H9 (cell line): ENCODE measurements at regions not wholly inside any gene's neighbourhood (a gene's known extent, or its start where the extent isn't known, plus 50 kb on each side); places are given as distances from the start of the nearest gene placed in this dataset.

Experiments used
- DNase-seq: peaks from one replicate; pipeline ENCODE4 v3.0.0-alpha.2; 2017
- H2AFZ ChIP-seq: one replicate; pipeline ENCODE4 v1.6.1; 2013; ENCODE audit warnings: mild to moderate bottlenecking, low read length, control low read depth, moderate library complexity
- H2AK5ac ChIP-seq: 2 replicates; pipeline ENCODE4 v1.6.1; 2013; ENCODE audit warnings: low read length, control low read depth, mixed read lengths; ENCODE audit not compliant: insufficient read length
- H2BK120ac ChIP-seq: one replicate; pipeline ENCODE4 v1.6.1; 2013; ENCODE audit warnings: low read depth, mild to moderate bottlenecking, low read length, control low read depth, inconsistent platforms; ENCODE audit not compliant: poor library complexity, severe bottlenecking
- H2BK12ac ChIP-seq: 2 replicates; pipeline ENCODE4 v1.6.1; 2013; ENCODE audit warnings: low read length, control low read depth, mixed read lengths, low read depth; ENCODE audit not compliant: insufficient read length
- H2BK15ac ChIP-seq: 2 replicates; pipeline ENCODE4 v1.6.1; 2013; ENCODE audit warnings: low read depth, low read length, control low read depth
- H2BK20ac ChIP-seq: one replicate; pipeline ENCODE4 v1.6.1; 2013; ENCODE audit warnings: low read depth, mild to moderate bottlenecking, low read length, control low read depth, inconsistent platforms; ENCODE audit not compliant: poor library complexity, severe bottlenecking
- H2BK5ac ChIP-seq: 2 replicates; pipeline ENCODE4 v1.6.1; 2013; ENCODE audit warnings: low read length, control low read depth, mixed read lengths; ENCODE audit not compliant: insufficient read length
- H3K14ac ChIP-seq: 2 replicates; pipeline ENCODE4 v1.6.1; 2013; ENCODE audit warnings: low read length, control low read depth; ENCODE audit not compliant: insufficient read depth
- H3K18ac ChIP-seq: 2 replicates; pipeline ENCODE4 v1.6.1; 2013; ENCODE audit warnings: low read depth, mild to moderate bottlenecking, mixed read lengths, low read length, control low read depth; ENCODE audit not compliant: insufficient read length
- H3K23ac ChIP-seq: 2 replicates; pipeline ENCODE4 v1.6.1; 2013; ENCODE audit warnings: low read length, control low read depth, mixed read lengths, low read depth; ENCODE audit not compliant: insufficient read length
- H3K23me2 ChIP-seq: 2 replicates; pipeline ENCODE4 v1.6.1; 2013; ENCODE audit warnings: low read depth, mild to moderate bottlenecking, mixed read lengths, low read length, control low read depth; ENCODE audit not compliant: insufficient read length, poor library complexity, severe bottlenecking
- H3K27ac ChIP-seq: 2 replicates; pipeline ENCODE4 v1.5.1; 2013; ENCODE audit warnings: low read length, control low read depth, mixed read lengths, low read depth; ENCODE audit not compliant: insufficient read length
- H3K27me3 ChIP-seq: 2 replicates; pipeline ENCODE4 v1.6.1; 2013; ENCODE audit warnings: low read length, control low read depth, inconsistent platforms; ENCODE audit not compliant: insufficient read depth
- H3K4ac ChIP-seq: 2 replicates; pipeline ENCODE4 v1.6.1; 2013; ENCODE audit warnings: low read depth, mild to moderate bottlenecking, control low read depth, inconsistent platforms, low read length, moderate library complexity
- H3K4me1 ChIP-seq: 2 replicates; pipeline ENCODE4 v1.6.1; 2013; ENCODE audit warnings: low read length, control low read depth, inconsistent platforms; ENCODE audit not compliant: insufficient read depth
- H3K4me2 ChIP-seq: 2 replicates; pipeline ENCODE4 v1.6.1; 2013; ENCODE audit warnings: low read length, control low read depth, mixed read lengths; ENCODE audit not compliant: insufficient read length, insufficient read depth
- H3K56ac ChIP-seq: 2 replicates; pipeline ENCODE4 v1.6.1; 2013; ENCODE audit warnings: low read depth, mild to moderate bottlenecking, mixed read lengths, low read length, control low read depth; ENCODE audit not compliant: insufficient read length
- H3K79me1 ChIP-seq: 2 replicates; pipeline ENCODE4 v1.6.1; 2013; ENCODE audit warnings: low read depth, mild to moderate bottlenecking, moderate library complexity, low read length, control low read depth, inconsistent platforms; ENCODE audit not compliant: insufficient read depth, poor library complexity, severe bottlenecking
- H3K79me2 ChIP-seq: 2 replicates; pipeline ENCODE4 v1.6.1; 2013; ENCODE audit warnings: low read length, control low read depth, inconsistent platforms; ENCODE audit not compliant: insufficient read depth
- H3K9ac ChIP-seq: 2 replicates; pipeline ENCODE4 v1.6.1; 2013; ENCODE audit warnings: low read length, control low read depth, mixed read lengths; ENCODE audit not compliant: insufficient read length; ENCODE audit errors: extremely low read depth
- H3K9me3 ChIP-seq: one replicate; pipeline ENCODE4 v1.6.1; 2013; ENCODE audit warnings: low read depth, low read length, inconsistent platforms; ENCODE audit not compliant: control insufficient read depth
- H3T11ph ChIP-seq: one replicate; pipeline ENCODE4 v1.6.1; 2013; ENCODE audit warnings: mild to moderate bottlenecking, low read length, control low read depth, inconsistent platforms
- H4K20me1 ChIP-seq: one replicate; pipeline ENCODE4 v1.6.1; 2013; ENCODE audit not compliant: control insufficient read depth, insufficient read length, insufficient read depth
- H4K5ac ChIP-seq: 2 replicates; pipeline ENCODE4 v1.6.1; 2013; ENCODE audit warnings: low read depth, mild to moderate bottlenecking, mixed read lengths, low read length, control low read depth; ENCODE audit not compliant: insufficient read length
- H4K8ac ChIP-seq: replicated peaks from 2 replicates; pipeline ENCODE4 v1.6.1; 2013; ENCODE audit warnings: low read length, control low read depth, mixed read lengths, low read depth; ENCODE audit not compliant: insufficient read length
- H4K91ac ChIP-seq: 2 replicates; pipeline ENCODE4 v1.6.1; 2013; ENCODE audit warnings: low read depth, mild to moderate bottlenecking, moderate library complexity, mixed read lengths, low read length, control low read depth; ENCODE audit not compliant: insufficient read length
- H3K27ac Mint-ChIP-seq, 3 experiments: 2 replicates in 2 of 3; 3 replicates in 1 of 3; pipeline ENCODE4 v1.8.0; 2020 to 2021; ENCODE audit warnings: mixed read lengths in 3 of 3, mild to moderate bottlenecking in 1 of 3, moderate library complexity in 1 of 3
- H3K27me3 Mint-ChIP-seq: 2 replicates; pipeline ENCODE4 v1.8.0; 2021; ENCODE audit warnings: low read depth, mild to moderate bottlenecking, moderate library complexity, mixed read lengths
- H3K36me3 Mint-ChIP-seq, 3 experiments: 2 replicates in 2 of 3; 3 replicates in 1 of 3; pipeline ENCODE4 v1.8.0; 2020 to 2021; ENCODE audit warnings: low read depth in 3 of 3, mixed read lengths in 3 of 3; ENCODE audit not compliant: insufficient read depth in 1 of 3
- H3K4me1 Mint-ChIP-seq, 2 experiments: 2 replicates each; pipeline ENCODE4 v1.8.0; 2020; ENCODE audit warnings: mixed read lengths in 2 of 2
- H3K4me3 Mint-ChIP-seq, 2 experiments: 2 replicates in 1 of 2; 3 replicates in 1 of 2; pipeline ENCODE4 v1.8.0; 2020 to 2021; ENCODE audit warnings: mild to moderate bottlenecking in 2 of 2, mixed read lengths in 2 of 2, moderate library complexity in 1 of 2
- H3K9me3 Mint-ChIP-seq, 2 experiments: 2 replicates in 1 of 2; 3 replicates in 1 of 2; pipeline ENCODE4 v1.8.0; 2020; ENCODE audit warnings: mild to moderate bottlenecking in 2 of 2, mixed read lengths in 2 of 2, moderate library complexity in 1 of 2
- WGBS: extraction: QIAGEN DNeasy Blood & Tissue Kit; methylation state at CpG from one replicate; pipeline ENCODE4 v1.1.7; 2013; ENCODE audit warnings: missing lambda C conversion rate, low lambda C conversion rate, mixed read lengths; ENCODE audit not compliant: insufficient read length; ENCODE audit errors: extremely low coverage; 5-methylcytosine and 5-hydroxymethylcytosine counted together
- TF ChIP-seq, protein P1 (sequence below): fragments of 200-600 bp; sonication (generic); conservative IDR thresholded peaks from 3 replicates; pipeline ENCODE4 v1.8.0; 2021; ENCODE audit warnings: antibody characterized with exemption, mild to moderate bottlenecking

DNA sequence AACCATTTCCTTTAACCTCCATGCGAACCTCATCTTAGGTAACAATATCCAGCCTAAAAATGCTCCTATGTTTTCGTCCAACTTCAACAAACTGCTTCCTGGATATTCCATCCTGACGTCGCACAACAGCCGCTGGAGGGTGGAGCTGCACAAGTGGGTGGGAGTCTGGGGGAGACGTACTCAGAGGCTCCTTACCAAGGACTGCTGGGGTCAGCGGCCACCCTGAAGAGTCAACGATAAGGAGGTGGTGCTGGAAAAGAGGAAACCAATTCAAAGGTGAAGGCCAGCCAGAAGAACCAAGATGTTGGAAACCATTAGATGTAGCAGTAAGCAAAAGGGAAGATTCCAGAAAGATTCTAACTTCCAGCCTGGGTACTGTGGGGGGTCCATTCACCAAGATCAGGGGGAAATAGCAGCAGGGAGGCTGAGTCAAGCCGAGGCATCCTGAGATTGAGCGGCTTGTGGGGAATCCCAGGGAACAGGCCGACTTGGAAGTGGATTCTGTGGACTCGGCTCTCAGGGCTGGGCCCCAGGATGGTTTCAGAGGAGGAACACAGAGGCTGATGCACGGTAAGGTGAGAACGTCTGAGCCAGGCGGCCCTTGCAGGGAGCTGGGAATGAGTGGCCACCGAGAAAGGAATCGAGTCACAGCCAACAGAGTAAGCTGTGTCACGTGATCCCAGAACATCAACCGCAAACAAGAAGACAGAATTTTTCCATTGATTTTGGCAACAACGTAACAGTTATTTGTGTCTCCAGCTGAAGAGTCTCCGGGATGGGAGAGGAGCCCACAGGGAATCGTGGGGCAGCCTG is 375.7 kb downstream of the NPHP4 start:
- TF ChIP-seq, protein P1, sequence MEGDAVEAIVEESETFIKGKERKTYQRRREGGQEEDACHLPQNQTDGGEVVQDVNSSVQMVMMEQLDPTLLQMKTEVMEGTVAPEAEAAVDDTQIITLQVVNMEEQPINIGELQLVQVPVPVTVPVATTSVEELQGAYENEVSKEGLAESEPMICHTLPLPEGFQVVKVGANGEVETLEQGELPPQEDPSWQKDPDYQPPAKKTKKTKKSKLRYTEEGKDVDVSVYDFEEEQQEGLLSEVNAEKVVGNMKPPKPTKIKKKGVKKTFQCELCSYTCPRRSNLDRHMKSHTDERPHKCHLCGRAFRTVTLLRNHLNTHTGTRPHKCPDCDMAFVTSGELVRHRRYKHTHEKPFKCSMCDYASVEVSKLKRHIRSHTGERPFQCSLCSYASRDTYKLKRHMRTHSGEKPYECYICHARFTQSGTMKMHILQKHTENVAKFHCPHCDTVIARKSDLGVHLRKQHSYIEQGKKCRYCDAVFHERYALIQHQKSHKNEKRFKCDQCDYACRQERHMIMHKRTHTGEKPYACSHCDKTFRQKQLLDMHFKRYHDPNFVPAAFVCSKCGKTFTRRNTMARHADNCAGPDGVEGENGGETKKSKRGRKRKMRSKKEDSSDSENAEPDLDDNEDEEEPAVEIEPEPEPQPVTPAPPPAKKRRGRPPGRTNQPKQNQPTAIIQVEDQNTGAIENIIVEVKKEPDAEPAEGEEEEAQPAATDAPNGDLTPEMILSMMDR: no peak
- Histone ChIP-seq H2BK15ac (no peak overlapping the region), H2BK120ac (no peak overlapping the region), H4K91ac (no peak overlapping the region), H2BK20ac (no peak overlapping the region), H3K27me3 (no peaks in the 10 kb centered on the region), H3K14ac (no peak overlapping the region; the same call in 1 of the 2 replicates), H3K23ac (no peak overlapping the region), H3K79me2 (no peaks in the 10 kb centered on the region), H4K20me1 (no peaks in the 10 kb centered on the region), H3K56ac (no peak overlapping the region), H3T11ph (no peak overlapping the region), H3K27ac (no peak overlapping the region), H2BK5ac (no peak overlapping the region), H2AK5ac (no peak overlapping the region), H4K8ac (no peak overlapping the region), H2BK12ac (no peak overlapping the region), H4K5ac (no peak overlapping the region), H3K18ac (no peak overlapping the region), H3K9ac (no peak overlapping the region), H3K4me1 (no peaks in the 10 kb centered on the region), H3K4ac (no peak overlapping the region), H3K79me1 (no peaks in the 10 kb centered on the region), H3K23me2 (no peaks in the 10 kb centered on the region), H3K4me2 (no peak overlapping the region), H3K9me3 (no peaks in the 10 kb centered on the region), H2AFZ (no peak overlapping the region)
- Mint-ChIP-seq H3K9me3 (no peaks in the 10 kb centered on the region), H3K4me3 (no peak overlapping the region), H3K4me1 (peaks cover 11 to 12% of the 10 kb centered on the region in 2 experiments), H3K27ac (no peak overlapping the region), H3K36me3 (no peaks in the 10 kb centered on the region), H3K27me3 (peaks cover 13% of the 10 kb centered on the region)
- no CpG with 5 or more reads among the region's 22 CpGs for WGBS
- DNase-seq: no peak
